Tibial nerve (tissue), 4 donors: ENCODE measurements at regions not wholly inside any gene's neighbourhood (a gene's known extent, or its start where the extent isn't known, plus 50 kb on each side); places are given as distances from the start of the nearest gene placed in this dataset.

Source experiments
- DNase-seq, 2 donors: peaks; one replicate each; pipeline ENCODE4 v3.0.0-alpha.2; 2019; ENCODE audit warnings: low spot score in 2 of 2
- H3K27ac ChIP-seq, 4 donors: fragments of 200-600 bp; sonication (generic) in 3 of 4; one replicate each; pipeline ENCODE4 v1.5.1; 2017 to 2019; ENCODE audit warnings: mild to moderate bottlenecking in 1 of 4
- H3K27me3 ChIP-seq, 2 donors: fragments of 200-600 bp; sonication (generic) in 1 of 2; one replicate each; pipeline versions ENCODE4 v1.5.1 to v1.6.0; 2017 to 2019
- H3K36me3 ChIP-seq, 3 donors: fragments of 200-600 bp; sonication (generic); one replicate each; pipeline ENCODE4 v1.5.1; 2018 to 2019
- H3K4me1 ChIP-seq, 4 donors: fragments of 200-600 bp; sonication (generic) in 3 of 4; one replicate each; pipeline ENCODE4 v1.5.1; 2017 to 2019
- H3K4me3 ChIP-seq, 4 donors: fragments of 200-600 bp; sonication (generic) in 3 of 4; one replicate each; pipeline ENCODE4 v1.5.1; 2017 to 2019; ENCODE audit warnings: mild to moderate bottlenecking in 1 of 4, moderate library complexity in 1 of 4
- H3K9me3 ChIP-seq, 4 donors: fragments of 200-600 bp; sonication (generic) in 3 of 4; one replicate each; pipeline ENCODE4 v1.5.1; 2017 to 2019
- CTCF ChIP-seq, 5 experiments: fragments of 200-600 bp in 3 of 5; fragments of 450-650 bp in 2 of 5; sonication (generic) in 3 of 5; IDR thresholded peaks; one replicate each; pipeline ENCODE4 v1.5.1; 2016 to 2019; ENCODE audit warnings: antibody characterized with exemption in 5 of 5, mild to moderate bottlenecking in 3 of 5, moderate library complexity in 2 of 5
- EP300 ChIP-seq, 2 donors: sonication (generic); formaldehyde crosslinking; IDR thresholded peaks; one replicate each; pipeline ENCODE4 v1.6.1; 2017; ENCODE audit warnings: antibody characterized with exemption in 2 of 2, mild to moderate bottlenecking in 1 of 2
- POLR2A ChIP-seq, 2 donors: fragments of 450-650 bp; IDR thresholded peaks; one replicate each; pipeline ENCODE4 v1.6.1; 2017; ENCODE audit warnings: antibody characterized with exemption in 2 of 2, mild to moderate bottlenecking in 2 of 2, moderate library complexity in 2 of 2
- WGBS, 2 donors: methylation state at CpG; one replicate each; pipeline ENCODE4 v1.1.5; 2018; 5-methylcytosine and 5-hydroxymethylcytosine counted together

GRCh38 chr18:78727877-78728783 lies 251.5 kb upstream of the SALL3 start:
- Histone ChIP-seq H3K9me3 (no peaks in the 10 kb centered on the region), H3K36me3 (no peaks in the 10 kb centered on the region), H3K4me1 (no peaks in the 10 kb centered on the region), H3K4me3 (no peak overlapping the region), H3K27ac (no peak overlapping the region), H3K27me3 (no peaks in the 10 kb centered on the region)
- no peak for DNase-seq
- no peak for TF ChIP-seq EP300 (IDR thresholded peaks at IDR 0.05)
- no peak for TF ChIP-seq POLR2A (IDR thresholded peaks at IDR 0.05)
- TF ChIP-seq CTCF (IDR thresholded peaks at IDR 0.05), result no peak
- WGBS, 2 donors, result 86 to 90% methylated on average over 20 to 21 of the region's 22 CpGs

GRCh38 chr18:78728784-78729467 lies 250.7 kb upstream of the SALL3 start:
- Histone ChIP-seq H3K9me3 (no peaks in the 10 kb centered on the region), H3K4me3 (no peak overlapping the region), H3K27me3 (no peaks in the 10 kb centered on the region), H3K4me1 (no peaks in the 10 kb centered on the region), H3K36me3 (no peaks in the 10 kb centered on the region), H3K27ac (no peak overlapping the region)
- 80 to 81% methylated on average over 20 to 21 of the region's 25 CpGs for WGBS, 2 donors
- no peak for DNase-seq
- no peak for TF ChIP-seq POLR2A (IDR thresholded peaks at IDR 0.05)

- 17 to 25% methylated on average over 10 of the region's 10 CpGs for WGBS, 2 donors
- no peak for DNase-seq
Observed at GRCh38 chr18:78730546-78730945, 249.1 kb upstream of the SALL3 start.

GRCh38 chr18:78731016-78731397 lies 248.6 kb upstream of the SALL3 start:
- WGBS, 2 donors, result 73% methylated on average over 20 of the region's 20 CpGs
- Histone ChIP-seq H3K4me1 (no peaks in the 10 kb centered on the region), H3K36me3 (no peaks in the 10 kb centered on the region), H3K27ac (no peak overlapping the region), H3K9me3 (no peaks in the 10 kb centered on the region), H3K27me3 (no peaks in the 10 kb centered on the region), H3K4me3 (no peak overlapping the region)
- DNase-seq, result no peak
- no peak for TF ChIP-seq EP300 (IDR thresholded peaks at IDR 0.05)
- TF ChIP-seq CTCF (IDR thresholded peaks at IDR 0.05), result no peak
- TF ChIP-seq POLR2A (IDR thresholded peaks at IDR 0.05), result no peak

More at GRCh38 chr18:78730546-78730945, 249.1 kb upstream of the SALL3 start:
- Histone ChIP-seq H3K27ac (no peak overlapping the region), H3K9me3 (no peaks in the 10 kb centered on the region), H3K4me1 (no peaks in the 10 kb centered on the region), H3K27me3 (no peaks in the 10 kb centered on the region), H3K4me3 (no peak overlapping the region), H3K36me3 (no peaks in the 10 kb centered on the region)
- no peak for TF ChIP-seq CTCF (IDR thresholded peaks at IDR 0.05)
- no peak for TF ChIP-seq POLR2A (IDR thresholded peaks at IDR 0.05)
- TF ChIP-seq EP300 (IDR thresholded peaks at IDR 0.05), result no peak

- Histone ChIP-seq H3K27me3 (no peaks in the 10 kb centered on the region), H3K36me3 (no peaks in the 10 kb centered on the region), H3K4me3 (no peak overlapping the region), H3K27ac (no peak overlapping the region), H3K9me3 (no peaks in the 10 kb centered on the region), H3K4me1 (no peaks in the 10 kb centered on the region)
- DNase-seq, result no peak
- 77 to 86% methylated on average over 17 to 18 of the region's 18 CpGs for WGBS, 2 donors
- TF ChIP-seq EP300 (IDR thresholded peaks at IDR 0.05) (no peak), CTCF (IDR thresholded peaks at IDR 0.05) (no peak), POLR2A (IDR thresholded peaks at IDR 0.05) (no peak)
Observed at GRCh38 chr18:78731398-78732032, 248.1 kb upstream of the SALL3 start.
